HG03045 (cell line): ENCODE measurements at regions not wholly inside any gene's neighbourhood (a gene's known extent, or its start where the extent isn't known, plus 50 kb on each side); places are given as distances from the start of the nearest gene placed in this dataset.
"Not testable (repeated sequence)": the region's sequence is repeated elsewhere in the genome, so short reads cannot be mapped to it uniquely, and the experiment has no call there.

ENCODE experiments used
- ATAC-seq: cut with Tn5 transposase; IDR thresholded peaks from one replicate; pipeline ENCODE4 v1.9.1; 2021; ENCODE audit warnings: mild to moderate bottlenecking, moderate library complexity; ENCODE audit not compliant: unreplicated experiment

GRCh38 chr7:67878808-67879207, 882.2 kb downstream of the TYW1 start:
- no peak for ATAC-seq

DNA sequence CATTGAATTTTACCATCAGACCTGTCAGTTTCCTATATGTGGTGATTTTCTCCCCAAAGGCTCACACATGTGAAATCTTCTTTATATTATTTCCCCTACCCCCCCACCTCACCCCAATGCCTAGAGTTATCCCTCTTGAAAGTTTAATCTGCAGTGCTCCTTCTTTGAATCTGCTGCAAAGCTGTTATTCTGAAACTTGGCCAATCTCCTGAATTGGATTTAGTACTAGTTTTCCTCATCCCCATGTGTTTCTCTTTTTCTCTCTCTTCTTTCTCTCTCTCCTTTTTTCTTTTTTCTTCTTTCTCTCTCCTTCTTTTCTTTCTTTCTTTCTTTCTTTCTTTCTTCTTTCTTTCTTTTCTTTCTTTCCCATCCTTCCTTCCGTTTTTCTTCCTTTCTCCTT, 886.2 kb downstream of the TYW1 start:
- no peak for ATAC-seq

DNA sequence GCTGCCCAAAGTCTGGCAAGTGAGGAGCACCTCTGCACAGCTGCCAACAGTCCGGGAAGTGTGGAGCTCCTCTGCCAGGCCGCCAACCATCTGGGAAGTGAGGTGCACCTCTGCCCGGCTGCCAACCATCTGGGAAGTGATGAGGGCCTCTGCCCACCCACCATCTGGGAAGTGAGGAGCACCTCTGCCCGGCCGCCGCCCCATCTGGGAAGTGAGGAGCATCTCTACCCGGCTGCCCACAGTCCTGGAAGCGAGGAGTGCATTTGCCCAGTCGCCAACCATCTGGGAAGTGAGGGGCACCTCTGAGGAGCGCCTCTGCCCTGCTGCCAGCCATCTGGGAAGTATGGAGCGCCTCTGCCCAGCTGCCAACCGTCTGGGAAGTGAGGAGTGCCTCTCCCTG, 893.7 kb downstream of the TYW1 start:
- no peak for ATAC-seq

- ATAC-seq: no peak
Measured at GRCh38 chr7:67894746-67895145, 898.1 kb downstream of the TYW1 start.

DNA sequence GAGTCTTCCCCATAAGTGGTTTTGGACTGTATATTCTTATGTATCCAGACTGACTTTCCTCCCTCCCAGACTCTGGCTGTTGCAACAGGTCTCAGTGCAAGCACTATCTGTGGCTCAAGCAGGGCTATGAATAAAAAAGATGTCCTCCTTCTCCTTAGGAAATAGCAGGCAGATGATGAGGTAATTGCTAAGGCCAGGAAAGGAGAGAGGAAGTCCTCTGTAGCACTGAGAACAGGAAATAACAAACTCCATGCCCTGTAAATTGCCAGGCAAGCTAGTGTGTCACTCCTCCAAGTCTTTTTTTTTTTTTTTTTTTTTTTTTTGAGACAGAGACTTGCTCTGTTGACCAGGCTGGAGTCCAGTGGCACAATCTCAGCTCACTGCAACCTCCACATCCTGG, 900.1 kb downstream of the TYW1 start:
- ATAC-seq: no peak

- ATAC-seq: no peak
Measured at GRCh38 chr7:67900456-67900855, 903.8 kb downstream of the TYW1 start.

GRCh38 chr7:67901808-67902480, 905.3 kb downstream of the TYW1 start:
- no peak for ATAC-seq

- ATAC-seq: no peak
Measured at GRCh38 chr7:67907792-67908191, 911.2 kb downstream of the TYW1 start.

DNA sequence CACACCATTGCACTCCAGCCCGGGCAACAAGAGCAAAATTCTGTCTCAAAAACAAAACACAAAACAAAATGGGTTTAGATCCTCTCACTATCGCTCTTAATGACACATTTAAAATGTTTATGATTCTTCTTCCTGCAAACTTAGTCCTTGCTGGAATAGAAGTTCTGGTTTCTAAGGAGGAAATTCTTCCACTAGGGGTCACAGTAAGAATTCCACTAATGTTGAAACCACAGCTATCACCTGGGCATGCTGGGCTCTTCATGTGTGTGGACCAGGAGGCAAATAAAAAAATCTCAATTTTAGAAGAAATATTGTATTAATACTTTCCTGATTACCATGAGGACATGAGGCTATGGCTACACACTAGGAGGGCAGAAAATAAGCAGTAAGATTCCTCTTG, 915.8 kb downstream of the TYW1 start:
- ATAC-seq: no peak

DNA sequence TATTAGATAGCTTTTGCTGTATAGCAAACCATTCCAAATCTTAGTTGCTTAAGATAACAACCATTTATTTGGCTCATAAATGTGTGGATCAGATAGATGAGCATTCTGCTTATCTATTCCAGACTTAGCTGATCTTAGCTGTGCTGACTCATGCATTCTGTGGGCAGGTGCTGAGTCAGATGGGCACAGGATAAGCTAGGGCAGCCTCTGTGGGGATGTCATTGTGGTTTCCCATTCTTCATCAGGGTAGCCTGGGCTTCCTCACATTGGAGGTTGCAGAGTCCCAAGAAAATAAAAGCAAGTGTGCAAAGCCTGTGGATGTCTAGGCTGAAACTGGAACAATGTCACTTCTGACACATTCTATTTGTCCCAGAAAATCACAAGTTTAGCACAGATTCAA, 917.0 kb downstream of the TYW1 start:
- ATAC-seq: no peak

DNA sequence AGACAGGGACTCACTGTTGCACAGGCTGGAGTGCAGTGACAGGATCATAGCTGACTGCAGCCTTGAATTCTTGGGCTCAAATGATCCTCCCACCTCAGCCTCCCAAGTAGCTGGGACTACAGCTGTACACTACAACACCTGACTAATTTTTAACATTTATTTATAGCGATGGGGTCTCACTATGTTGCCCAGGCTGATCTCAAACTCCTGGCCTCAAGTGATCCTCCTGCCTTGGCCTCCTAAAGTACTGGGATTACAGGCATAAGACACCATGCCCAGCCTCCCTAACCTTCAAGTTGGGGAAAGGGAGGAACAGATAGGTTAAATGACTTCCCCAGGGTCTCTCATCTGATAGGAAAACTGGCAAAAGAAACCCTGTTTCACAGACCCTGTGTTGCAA, 919.5 kb downstream of the TYW1 start:
- not testable (repeated sequence) for ATAC-seq

GRCh38 chr7:67916571-67917436, 920.2 kb downstream of the TYW1 start:
- no peak for ATAC-seq

GRCh38 chr7:67917437-67917755, 920.8 kb downstream of the TYW1 start:
- no peak for ATAC-seq

GRCh38 chr7:67918158-67918557, 921.5 kb downstream of the TYW1 start:
- no peak for ATAC-seq

- ATAC-seq: no peak
Measured at GRCh38 chr7:67923286-67923685, 926.7 kb downstream of the TYW1 start.

GRCh38 chr7:67928141-67928540, 931.5 kb downstream of the TYW1 start:
- no peak for ATAC-seq

DNA sequence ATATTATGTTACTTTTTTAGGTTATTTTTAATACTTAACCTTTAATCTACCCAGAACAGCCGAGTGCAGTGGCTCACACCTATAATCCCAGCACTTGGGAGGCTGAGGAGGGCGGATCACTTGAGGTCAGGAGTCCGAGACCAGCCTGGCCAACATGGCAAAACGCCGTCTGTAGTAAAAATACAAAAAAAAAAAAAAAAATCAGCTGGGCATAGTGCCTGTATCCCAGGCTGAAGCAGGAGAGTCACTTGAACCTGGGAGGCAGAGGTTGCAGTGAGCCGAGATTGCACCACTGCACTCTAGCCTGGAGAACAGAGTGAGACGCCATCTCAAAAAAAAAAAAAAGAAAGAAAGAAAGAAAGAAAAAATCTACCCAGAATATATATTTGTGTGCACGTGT, 939.8 kb downstream of the TYW1 start:
- ATAC-seq: not testable (repeated sequence)

- ATAC-seq: no peak
Measured at GRCh38 chr7:67940400-67940799, 943.8 kb downstream of the TYW1 start.

DNA sequence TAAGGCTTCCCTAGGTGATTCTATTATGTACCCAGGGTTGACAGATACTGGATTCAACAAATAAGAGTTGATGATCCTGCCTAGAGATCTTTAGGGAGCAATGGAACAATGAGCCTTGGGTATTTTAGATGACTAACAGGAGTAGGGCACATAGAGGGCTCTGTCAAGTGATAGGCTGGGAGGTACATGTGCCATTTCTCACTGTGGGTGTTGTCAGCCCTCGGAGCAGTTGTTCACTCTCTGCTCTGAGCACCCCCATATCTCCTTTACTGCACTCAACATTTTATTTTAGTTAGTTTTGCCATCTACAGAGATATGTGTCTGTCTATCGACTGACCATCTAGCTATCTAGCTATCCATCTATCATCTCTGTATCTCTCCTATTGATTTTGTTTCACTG, 950.6 kb downstream of the TYW1 start:
- ATAC-seq: no peak

DNA sequence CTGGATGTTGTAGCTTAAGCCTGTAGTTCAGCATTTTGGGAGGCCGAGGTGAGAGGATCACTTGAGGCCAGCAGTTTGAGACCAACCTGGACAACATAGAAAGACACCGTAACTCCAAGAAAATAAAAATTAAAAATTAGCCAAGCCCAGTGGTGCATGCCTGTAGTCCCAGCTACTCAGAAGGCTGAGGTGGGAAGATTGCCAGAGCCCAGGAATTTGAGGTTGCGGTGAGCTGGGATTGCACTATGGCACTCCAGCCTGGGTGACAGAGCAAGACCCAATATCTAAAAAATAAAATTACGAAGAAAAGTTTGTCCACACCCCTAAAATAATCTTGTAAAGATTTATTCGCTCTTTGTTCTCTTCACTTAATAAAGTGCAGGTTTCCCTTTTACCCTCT, 951.0 kb downstream of the TYW1 start:
- ATAC-seq: no peak

DNA sequence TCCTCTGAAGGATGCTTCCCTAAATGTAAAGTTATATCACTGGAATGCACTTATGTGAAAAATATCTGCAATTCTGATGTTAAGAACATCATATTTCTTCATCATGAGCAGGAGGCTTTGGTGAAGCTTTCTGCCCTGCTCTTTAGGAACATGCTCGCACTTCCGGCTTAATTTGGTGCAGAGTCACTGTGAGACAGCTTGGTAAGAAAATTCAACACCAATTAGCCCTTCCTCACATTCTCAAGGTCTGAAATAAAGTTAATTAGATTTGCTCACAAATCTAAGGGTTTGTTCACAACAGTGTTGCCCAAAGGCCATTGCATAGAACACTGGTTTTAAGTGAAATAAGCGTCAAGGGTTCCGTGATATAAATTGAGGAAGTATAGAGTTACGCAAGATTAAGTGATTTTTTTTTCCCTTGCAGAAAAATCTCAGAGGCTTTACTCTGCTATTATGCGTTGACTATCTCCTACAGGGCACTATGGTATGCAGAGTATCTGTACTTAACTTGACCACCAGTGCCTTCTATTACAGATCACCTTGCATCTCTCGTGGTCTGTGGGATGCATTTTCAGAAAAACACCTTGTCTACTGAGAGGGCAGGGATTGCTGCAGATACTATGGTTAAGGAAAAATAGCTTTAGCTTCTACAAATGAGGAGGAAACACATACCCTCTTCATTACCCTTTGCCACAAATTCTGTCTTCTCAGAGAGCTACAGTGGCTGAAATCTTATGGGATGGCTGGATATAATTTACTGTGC, 953.9 kb downstream of the TYW1 start:
- no peak for ATAC-seq

- ATAC-seq: no peak
Measured at GRCh38 chr7:67955061-67955460, 958.4 kb downstream of the TYW1 start.
